ENCODE measurements at regions not wholly inside any gene's neighbourhood (a gene's known extent, or its start where the extent isn't known, plus 50 kb on each side); places are given as distances from the start of the nearest gene placed in this dataset.

GRCh38 chr4:130054908-130055307 is 959.0 kb downstream of the C4orf33 start:
- H3K27ac ChIP-seq (ENCODE audit: low read depth in 2 of 2, low read length in 2 of 2), result no peak overlapping the region
- H3K9me3 ChIP-seq (ENCODE audit: control insufficient read depth in 2 of 3, insufficient read depth in 1 of 3, low read length in 3 of 3), result no peaks in the 10 kb centered on the region
- no peaks in the 10 kb centered on the region for H3K27me3 ChIP-seq (ENCODE audit: control insufficient read depth, insufficient read depth, low read length)
- H3K4me1 ChIP-seq (ENCODE audit: control insufficient read depth in 2 of 3, insufficient read depth in 2 of 3, low read depth in 1 of 3, low read length in 3 of 3), result no peaks in the 10 kb centered on the region
- peak in 2 of 5 donors; percentile 26 to 52 for DNase-seq
- no peak overlapping the region for H3K9ac ChIP-seq (ENCODE audit: low read length in 3 of 3)
- intact Hi-C loops (cut with DNase I), result no loop called here
- no peak overlapping the region for H3K4me3 ChIP-seq (ENCODE audit: low read length in 3 of 3)
- no peak for TF ChIP-seq CTCF (IDR thresholded peaks at IDR 0.05; ENCODE audit: borderline replicate concordance, extremely low read depth, insufficient read depth)
- FAIRE-seq, result no peak
- H3K36me3 ChIP-seq (ENCODE audit: control insufficient read depth in 2 of 3, insufficient read depth in 3 of 3, low read length in 3 of 3), result no peaks in the 10 kb centered on the region

- Histone ChIP-seq H3K4me3 (ENCODE audit: low read length in 3 of 3) (no peak overlapping the region), H3K9me3 (ENCODE audit: control insufficient read depth in 2 of 3, insufficient read depth in 1 of 3, low read length in 3 of 3) (no peaks in the 10 kb centered on the region), H3K27me3 (ENCODE audit: control insufficient read depth, insufficient read depth, low read length) (no peaks in the 10 kb centered on the region), H3K36me3 (ENCODE audit: control insufficient read depth in 2 of 3, insufficient read depth in 3 of 3, low read length in 3 of 3) (no peaks in the 10 kb centered on the region), H3K4me1 (ENCODE audit: control insufficient read depth in 2 of 3, insufficient read depth in 2 of 3, low read depth in 1 of 3, low read length in 3 of 3) (no peaks in the 10 kb centered on the region), H3K9ac (ENCODE audit: low read length in 3 of 3) (no peak overlapping the region), H3K27ac (ENCODE audit: low read depth in 2 of 2, low read length in 2 of 2) (no peak overlapping the region)
- intact Hi-C loops (cut with DNase I), result no loop called here
- DNase-seq, result no peak
- TF ChIP-seq CTCF (IDR thresholded peaks at IDR 0.05; ENCODE audit: borderline replicate concordance, extremely low read depth, insufficient read depth), result no peak
- no peak for FAIRE-seq
Measured at GRCh38 chr4:130056286-130056685, 960.3 kb downstream of the C4orf33 start.

GRCh38 chr4:130064471-130064870 is 968.5 kb downstream of the C4orf33 start:
- no peaks in the 10 kb centered on the region for H3K9me3 ChIP-seq (ENCODE audit: control insufficient read depth in 2 of 3, insufficient read depth in 1 of 3, low read length in 3 of 3)
- TF ChIP-seq CTCF (IDR thresholded peaks at IDR 0.05; ENCODE audit: borderline replicate concordance, extremely low read depth, insufficient read depth), result no peak
- H3K9ac ChIP-seq (ENCODE audit: low read length in 3 of 3), result no peak overlapping the region
- H3K27me3 ChIP-seq (ENCODE audit: control insufficient read depth, insufficient read depth, low read length), result no peaks in the 10 kb centered on the region
- H3K4me3 ChIP-seq (ENCODE audit: low read length in 3 of 3), result no peak overlapping the region
- H3K36me3 ChIP-seq (ENCODE audit: control insufficient read depth in 2 of 3, insufficient read depth in 3 of 3, low read length in 3 of 3), result no peaks in the 10 kb centered on the region
- no peak overlapping the region for H3K27ac ChIP-seq (ENCODE audit: low read depth in 2 of 2, low read length in 2 of 2)
- H3K4me1 ChIP-seq (ENCODE audit: control insufficient read depth in 2 of 3, insufficient read depth in 2 of 3, low read depth in 1 of 3, low read length in 3 of 3), result no peaks in the 10 kb centered on the region
- FAIRE-seq, result no peak
- no peak for DNase-seq
- intact Hi-C loops (cut with DNase I), result no loop called here

- DNase-seq, result no peak
- H3K4me3 ChIP-seq (ENCODE audit: low read length in 3 of 3), result no peak overlapping the region
- no peak for TF ChIP-seq CTCF (IDR thresholded peaks at IDR 0.05; ENCODE audit: borderline replicate concordance, extremely low read depth, insufficient read depth)
Measured at GRCh38 chr4:130067419-130067818, 971.5 kb downstream of the C4orf33 start.

More at GRCh38 chr4:130067419-130067818, 971.5 kb downstream of the C4orf33 start:
- no peak overlapping the region for H3K9ac ChIP-seq (ENCODE audit: low read length in 3 of 3)
- H3K36me3 ChIP-seq (ENCODE audit: control insufficient read depth in 2 of 3, insufficient read depth in 3 of 3, low read length in 3 of 3), result no peaks in the 10 kb centered on the region
- H3K27me3 ChIP-seq (ENCODE audit: control insufficient read depth, insufficient read depth, low read length), result no peaks in the 10 kb centered on the region
- FAIRE-seq, result no peak
- H3K4me1 ChIP-seq (ENCODE audit: control insufficient read depth in 2 of 3, insufficient read depth in 2 of 3, low read depth in 1 of 3, low read length in 3 of 3), result no peaks in the 10 kb centered on the region
- no peak overlapping the region for H3K27ac ChIP-seq (ENCODE audit: low read depth in 2 of 2, low read length in 2 of 2)
- no peaks in the 10 kb centered on the region for H3K9me3 ChIP-seq (ENCODE audit: control insufficient read depth in 2 of 3, insufficient read depth in 1 of 3, low read length in 3 of 3)
- intact Hi-C loops (cut with DNase I), result no loop called here

Data from kidney (tissue), 13 donors.